AG09309 (cell line): ENCODE measurements at regions not wholly inside any gene's neighbourhood (a gene's known extent, or its start where the extent isn't known, plus 50 kb on each side); places are given as distances from the start of the nearest gene placed in this dataset.

Source experiments
- DNase-seq: peaks from one replicate; pipeline ENCODE4 v3.0.0-alpha.2; 2010; ENCODE audit warnings: low read depth
- H3K4me3 ChIP-seq: 2 replicates; pipeline ENCODE4 v1.5.1; 2011; ENCODE audit warnings: mild to moderate bottlenecking, low read depth, low read length, moderate library complexity; ENCODE audit not compliant: control insufficient read depth
- CTCF ChIP-seq: IDR thresholded peaks from 2 replicates; pipeline ENCODE4 v1.5.1; 2011; ENCODE audit warnings: mild to moderate bottlenecking, low read depth, low read length, inconsistent platforms; ENCODE audit not compliant: insufficient read depth, control insufficient read depth; ENCODE audit errors: missing control alignments

GRCh38 chr3:74402821-74403220 lies 211.6 kb downstream of the CNTN3 start:
- H3K4me3 ChIP-seq: no peak overlapping the region
- TF ChIP-seq CTCF: no peak
- DNase-seq: no peak

GRCh38 chr3:74393426-74393825 lies 221.0 kb downstream of the CNTN3 start:
- no peak for TF ChIP-seq CTCF
- no peak for DNase-seq
- no peak overlapping the region for H3K4me3 ChIP-seq

GRCh38 chr3:74390121-74390877 lies 224.2 kb downstream of the CNTN3 start:
- TF ChIP-seq CTCF: no peak
- H3K4me3 ChIP-seq: no peak overlapping the region
- no peak for DNase-seq

- H3K4me3 ChIP-seq: no peak overlapping the region
- no peak for DNase-seq
- TF ChIP-seq CTCF: no peak
Measured at GRCh38 chr3:74387111-74387735, 227.2 kb downstream of the CNTN3 start.

GRCh38 chr3:74384159-74384558 lies 230.3 kb downstream of the CNTN3 start:
- no peak for TF ChIP-seq CTCF
- no peak overlapping the region for H3K4me3 ChIP-seq
- DNase-seq: no peak

GRCh38 chr3:74377669-74378068 lies 236.8 kb downstream of the CNTN3 start:
- TF ChIP-seq CTCF: no peak
- no peak overlapping the region for H3K4me3 ChIP-seq
- no peak for DNase-seq
